HG02884 (cell line): ENCODE measurements at regions not wholly inside any gene's neighbourhood (a gene's known extent, or its start where the extent isn't known, plus 50 kb on each side); places are given as distances from the start of the nearest gene placed in this dataset.

Source experiments
- ATAC-seq: cut with Tn5 transposase; IDR thresholded peaks from one replicate; pipeline ENCODE4 v1.9.1; 2021; ENCODE audit warnings: mild to moderate bottlenecking, moderate library complexity; ENCODE audit not compliant: unreplicated experiment

DNA sequence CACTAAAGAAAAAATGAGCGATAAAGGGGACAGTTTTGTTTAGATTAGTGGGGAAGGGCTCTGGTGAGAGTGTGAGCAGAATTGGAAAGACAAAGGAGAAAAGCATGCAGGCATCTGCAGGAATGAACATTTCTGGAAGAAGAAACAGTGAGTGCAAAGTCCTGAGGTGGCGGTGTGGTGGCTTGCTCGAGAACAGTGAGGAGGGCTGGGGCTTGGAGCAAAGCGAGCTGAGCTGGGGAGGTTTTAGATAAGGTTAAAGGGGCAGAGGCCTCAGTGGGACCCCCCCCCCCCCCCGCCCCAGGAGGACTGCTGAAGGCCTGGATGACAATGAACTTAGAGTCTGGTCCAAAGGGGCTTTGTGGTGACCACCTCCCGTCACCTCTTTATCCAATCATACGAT, 202.7 kb upstream of the MVB12B start:
- ATAC-seq, result no peak

DNA sequence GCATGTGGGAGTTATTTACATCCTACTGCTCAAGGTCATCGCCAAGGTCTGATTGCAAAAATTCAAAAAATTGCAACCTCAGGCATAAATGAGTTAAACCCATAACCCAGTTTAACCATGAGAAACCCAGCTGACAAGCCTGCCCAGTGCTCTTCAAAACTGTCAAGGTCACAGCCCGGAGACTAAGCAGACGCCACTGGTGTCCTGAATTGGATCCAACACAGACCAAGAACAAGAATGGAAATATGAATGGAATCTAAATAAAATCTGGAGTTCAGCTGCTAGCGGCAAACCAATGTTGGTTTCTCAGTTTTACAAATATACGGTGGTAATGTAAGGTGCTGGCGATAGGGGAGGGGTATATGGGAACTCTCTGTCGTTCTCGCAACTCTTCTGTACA, 201.5 kb upstream of the MVB12B start:
- no peak for ATAC-seq

DNA sequence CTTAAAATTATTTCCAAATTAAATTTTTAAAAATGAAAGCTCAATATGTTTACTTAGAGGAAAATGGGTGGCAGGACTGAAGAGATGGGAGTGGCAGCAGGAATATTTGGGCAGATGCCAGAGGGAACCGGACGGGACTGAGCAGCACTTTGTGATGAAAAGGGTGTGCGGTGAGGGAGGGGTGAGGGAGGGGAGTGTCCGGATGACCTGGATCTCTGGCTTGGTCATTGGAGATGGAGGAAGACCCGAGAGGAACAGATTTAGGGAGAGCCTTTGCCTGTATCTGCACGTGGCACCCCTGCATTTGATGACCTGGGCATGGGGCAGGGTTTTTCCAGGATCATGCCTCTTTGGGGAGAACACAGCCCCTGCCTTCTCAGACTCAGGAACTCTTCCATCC, 201.1 kb upstream of the MVB12B start:
- ATAC-seq, result no peak

DNA sequence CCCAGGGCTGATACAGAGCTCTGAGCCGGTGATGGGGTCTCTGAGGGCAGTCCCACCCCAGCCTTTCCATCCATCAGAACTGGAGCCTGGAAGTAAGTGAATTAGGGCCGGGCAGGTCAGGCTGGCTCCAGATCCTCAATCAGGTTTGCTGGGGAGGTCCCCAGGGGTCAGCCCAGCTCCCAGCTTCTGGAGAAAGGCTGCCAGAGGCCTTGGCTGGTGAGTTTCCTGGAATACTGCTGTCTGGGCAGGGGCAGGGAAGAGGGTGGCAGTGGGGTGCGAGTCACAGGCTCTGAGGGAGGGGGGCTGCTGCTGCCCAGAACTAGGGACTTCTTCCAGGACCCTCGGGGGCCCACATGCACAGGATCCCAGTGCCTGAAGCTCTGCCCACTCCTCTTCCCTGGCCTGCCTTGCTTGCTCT, 200.6 kb upstream of the MVB12B start:
- ATAC-seq, result no peak

DNA sequence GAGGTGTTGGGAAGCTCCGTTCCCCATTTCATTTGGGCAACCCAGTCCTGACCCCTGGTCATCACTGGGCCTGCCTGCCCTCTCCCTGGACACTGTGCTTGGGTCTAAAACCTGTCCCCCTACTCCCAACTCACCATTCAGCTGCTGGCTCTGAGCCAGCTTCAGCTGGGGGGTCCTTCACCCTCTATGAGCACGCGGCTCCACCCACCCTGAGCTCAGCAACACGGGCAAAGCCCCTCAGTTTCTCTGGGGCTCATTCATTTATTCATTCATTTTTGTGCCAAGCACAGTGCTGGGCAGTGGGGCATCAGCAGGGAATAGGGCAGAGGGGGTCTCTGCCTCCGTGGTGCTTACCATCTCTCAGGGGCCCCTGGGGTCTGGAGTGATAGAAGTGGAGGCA, 199.8 kb upstream of the MVB12B start:
- ATAC-seq, result no peak

DNA sequence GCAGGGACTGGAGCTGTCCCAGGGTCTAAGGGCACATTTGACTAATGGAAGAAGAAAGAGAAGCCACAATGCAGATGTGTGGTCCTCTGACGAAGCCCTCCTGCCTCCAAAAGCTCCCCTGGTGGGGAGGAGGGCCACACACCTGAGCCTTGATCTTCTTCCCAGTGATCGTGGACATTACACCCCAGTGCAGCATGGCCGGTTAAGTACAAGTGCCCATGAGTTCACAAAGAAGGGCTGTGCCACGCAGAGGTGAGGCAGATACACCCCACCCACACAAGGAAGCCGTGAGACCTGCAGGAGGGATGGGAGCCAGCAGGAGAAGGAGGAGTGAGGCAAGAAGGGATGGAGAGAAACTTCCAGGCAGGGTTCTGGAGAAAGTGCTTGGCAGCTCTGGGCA, 199.0 kb upstream of the MVB12B start:
- ATAC-seq, result no peak

DNA sequence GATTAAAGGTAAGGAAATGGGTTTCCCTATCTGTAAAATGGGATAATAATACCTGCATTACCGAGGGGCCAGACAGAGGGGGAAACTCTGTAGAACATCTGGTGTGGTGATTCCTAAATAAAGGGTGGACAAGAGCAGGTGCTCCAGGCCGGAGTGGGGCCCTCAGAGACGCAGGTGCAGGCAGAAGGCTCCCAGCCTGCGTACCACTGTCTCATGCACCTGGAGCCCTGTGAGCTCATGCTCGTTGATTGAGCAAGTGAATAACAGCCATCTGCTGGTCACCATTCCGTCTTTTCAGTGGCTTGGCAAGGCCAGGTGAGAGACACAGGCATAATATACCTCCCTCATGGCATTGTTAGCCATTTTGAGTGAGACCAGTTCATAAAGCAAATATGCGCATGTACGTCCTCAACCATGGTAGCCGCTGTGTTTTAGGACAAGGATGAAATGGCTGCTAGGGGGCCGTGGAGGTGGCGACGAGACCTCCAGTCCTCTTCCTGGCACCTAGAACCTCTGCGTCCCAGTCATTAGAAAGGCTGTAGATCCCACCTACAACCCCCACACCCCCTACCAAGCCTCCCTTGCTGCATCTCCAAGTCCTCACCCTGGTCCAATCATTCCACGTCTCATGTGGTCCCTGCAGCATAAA, 198.0 kb upstream of the MVB12B start:
- ATAC-seq, result no peak

DNA sequence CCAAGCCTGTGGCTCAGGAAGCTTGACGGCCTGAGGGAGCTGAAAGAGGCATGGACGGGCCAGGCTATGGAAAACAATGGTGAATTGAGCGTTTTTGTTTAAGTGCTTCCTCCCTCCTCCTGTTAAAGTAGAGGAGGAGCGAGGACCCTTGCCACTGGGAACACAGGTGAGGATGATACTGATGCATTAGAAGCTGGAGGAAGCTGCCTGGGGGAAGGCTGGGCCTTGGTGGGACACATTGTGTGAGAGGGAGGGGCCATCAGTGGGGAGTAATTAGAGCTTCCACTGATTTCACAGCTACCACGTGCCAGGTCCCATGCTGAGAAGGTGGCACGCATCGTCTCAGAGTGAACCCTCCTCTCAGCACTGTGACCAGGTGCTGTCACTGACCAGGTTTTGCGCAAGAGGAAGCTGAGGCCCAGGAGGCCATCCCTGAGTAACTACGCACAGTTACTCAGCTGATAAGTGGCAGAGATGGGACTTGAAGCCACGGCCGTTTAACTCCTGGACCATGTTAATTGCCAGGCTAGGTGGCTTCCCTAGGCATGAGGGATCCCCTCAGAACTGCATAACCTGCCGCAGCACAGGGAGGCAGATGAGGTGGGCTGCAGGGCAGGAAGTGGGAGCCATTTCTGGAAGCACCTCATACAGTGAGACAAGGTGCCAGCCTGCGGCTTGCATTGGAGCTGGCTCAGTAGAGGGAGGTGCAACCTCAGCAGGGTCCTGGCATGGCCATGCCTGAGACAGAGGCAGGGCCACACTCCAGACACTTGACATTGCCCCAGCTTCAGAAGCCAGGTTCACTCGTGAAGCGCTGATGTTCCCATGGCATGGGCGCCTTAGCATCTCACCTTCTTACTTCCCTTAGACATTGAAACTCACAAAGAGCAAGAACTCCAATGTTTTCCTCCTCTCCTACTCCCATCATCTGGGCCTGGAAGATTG, 195.3 kb upstream of the MVB12B start:
- no peak for ATAC-seq

DNA sequence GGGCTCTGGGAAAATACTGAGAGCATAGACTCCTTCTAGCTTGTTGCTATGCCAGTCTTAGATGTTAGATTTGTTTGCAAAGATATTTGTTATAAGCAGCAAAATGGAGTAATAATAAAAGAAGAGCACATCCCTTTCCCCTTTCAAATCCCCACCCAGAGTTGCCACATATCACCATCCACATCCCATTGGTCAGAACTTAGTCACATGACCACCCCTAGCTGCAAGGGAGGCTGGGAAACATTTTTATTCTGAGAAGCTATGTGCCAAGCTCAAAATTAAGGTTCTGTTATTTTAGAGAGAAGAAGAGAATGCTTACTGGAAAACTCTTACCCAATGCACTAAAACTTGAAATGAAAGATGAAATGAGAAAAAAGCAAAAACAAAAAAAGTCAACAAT, 193.9 kb upstream of the MVB12B start:
- no peak for ATAC-seq

DNA sequence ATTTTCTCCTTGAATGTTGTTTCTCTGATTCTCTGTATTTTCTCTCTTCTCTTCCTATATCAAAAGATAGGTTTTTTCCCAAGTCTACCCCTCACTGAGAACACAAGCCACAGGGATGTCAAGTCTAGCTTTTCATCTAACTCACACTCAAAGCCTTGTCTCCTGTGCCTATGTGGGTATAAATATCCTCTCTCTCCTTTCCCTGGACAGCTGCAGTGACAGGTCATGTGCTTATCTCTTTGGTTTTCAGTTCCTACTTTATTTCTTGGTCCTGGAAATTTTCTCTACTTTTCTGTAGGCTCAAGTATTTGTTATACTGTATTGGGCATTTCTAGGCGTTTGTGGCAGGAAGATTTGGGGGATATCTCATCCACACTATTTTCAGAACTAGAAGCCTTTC, 182.4 kb upstream of the MVB12B start:
- ATAC-seq, result no peak

DNA sequence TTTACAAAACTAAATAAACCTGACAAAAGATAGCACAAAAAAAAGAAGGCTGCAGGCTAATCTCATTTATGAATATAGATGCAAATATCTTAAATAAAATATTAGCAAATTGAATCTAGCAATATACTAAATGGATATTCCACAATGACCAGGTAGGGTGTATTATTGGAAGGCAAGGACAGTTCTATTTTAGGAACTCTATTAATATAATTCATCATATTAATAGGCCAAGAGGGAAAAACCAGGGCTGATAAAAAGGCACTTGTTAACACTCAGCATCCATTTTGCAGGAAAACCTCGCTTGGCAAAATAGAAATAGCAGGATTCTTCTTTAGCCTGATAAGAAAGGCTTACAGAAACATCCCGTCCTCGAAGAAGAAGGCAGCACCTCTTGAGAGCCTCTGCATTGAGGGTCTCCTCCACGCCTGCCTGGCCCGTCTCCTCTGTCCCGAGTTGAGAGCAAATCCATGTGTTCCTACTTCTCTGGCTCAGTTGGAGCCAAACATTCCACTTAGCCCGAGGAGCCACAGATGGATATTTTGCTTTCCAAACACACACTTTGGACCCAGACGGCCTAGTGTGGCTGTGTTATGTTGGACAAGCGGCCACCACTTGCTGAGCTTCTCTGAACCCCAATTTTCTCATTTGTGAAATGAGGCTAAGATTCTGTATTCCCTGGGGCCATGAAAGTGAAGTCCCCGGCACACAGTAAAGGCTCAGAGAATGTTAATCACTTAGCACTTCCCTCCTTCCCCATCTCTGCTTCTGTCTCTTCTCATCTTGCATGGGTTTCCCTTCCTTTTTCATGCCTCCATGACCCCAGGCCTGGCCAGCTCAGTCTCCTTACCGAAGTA, 181.8 kb upstream of the MVB12B start:
- no peak for ATAC-seq

DNA sequence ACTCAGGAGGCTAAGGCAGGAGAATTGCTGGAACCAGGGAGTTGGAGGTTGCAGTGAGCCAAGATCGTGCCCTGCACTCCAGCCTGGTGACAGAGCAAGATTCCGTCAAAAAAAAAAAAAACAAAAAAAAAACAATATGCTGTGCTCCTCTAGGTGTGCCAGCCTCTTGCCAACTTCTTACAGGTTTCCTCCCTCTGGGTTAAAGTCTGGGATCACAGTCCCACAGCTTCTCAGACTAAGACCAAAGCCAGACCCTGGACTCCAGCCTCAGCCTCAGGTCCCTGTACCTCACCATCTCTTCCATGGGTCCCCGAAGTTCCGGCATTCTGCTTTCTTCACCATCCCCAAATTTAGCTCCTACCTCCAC, 180.8 kb upstream of the MVB12B start:
- ATAC-seq, result no peak

DNA sequence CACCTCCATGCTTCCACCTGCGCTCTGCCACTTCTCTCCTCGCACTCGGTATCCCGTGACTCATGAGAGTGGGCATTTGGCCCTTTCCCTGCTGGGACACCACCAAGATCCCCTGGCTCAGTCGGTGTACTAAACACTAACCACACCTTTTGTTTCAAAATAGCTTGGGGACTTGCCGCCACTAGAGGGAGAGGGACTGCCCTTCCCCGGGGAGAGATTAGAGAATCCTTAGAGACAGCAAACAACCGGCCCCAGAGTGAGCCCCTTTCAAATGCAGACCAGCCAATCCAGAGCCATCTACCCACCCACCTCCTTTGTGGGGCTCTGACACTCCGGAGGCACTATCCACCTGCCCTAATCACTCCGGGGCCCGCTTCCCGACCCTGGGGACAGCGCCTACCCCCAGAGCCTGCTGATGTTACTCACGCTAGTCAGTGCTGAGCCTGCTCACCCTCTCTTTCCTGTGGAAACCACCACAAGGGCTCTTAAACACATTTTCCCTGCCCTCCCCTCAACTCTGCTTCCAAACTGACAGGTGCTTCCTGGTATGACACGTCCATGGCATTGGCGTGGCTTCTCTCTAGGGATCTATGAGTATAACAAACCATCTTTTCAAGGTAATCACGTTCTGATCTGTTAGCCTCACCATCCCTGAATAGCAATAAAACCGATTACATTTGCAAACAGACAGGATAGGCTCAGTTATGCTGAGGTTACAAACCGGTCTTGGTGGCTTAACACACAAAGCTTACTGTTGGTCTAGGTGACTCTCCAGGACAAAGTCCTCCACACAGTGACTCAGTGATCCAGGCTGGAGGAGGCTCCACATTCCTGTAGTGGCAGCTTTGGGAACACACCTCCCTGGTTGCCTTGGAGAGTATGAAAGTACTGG, 180.1 kb upstream of the MVB12B start:
- no peak for ATAC-seq

DNA sequence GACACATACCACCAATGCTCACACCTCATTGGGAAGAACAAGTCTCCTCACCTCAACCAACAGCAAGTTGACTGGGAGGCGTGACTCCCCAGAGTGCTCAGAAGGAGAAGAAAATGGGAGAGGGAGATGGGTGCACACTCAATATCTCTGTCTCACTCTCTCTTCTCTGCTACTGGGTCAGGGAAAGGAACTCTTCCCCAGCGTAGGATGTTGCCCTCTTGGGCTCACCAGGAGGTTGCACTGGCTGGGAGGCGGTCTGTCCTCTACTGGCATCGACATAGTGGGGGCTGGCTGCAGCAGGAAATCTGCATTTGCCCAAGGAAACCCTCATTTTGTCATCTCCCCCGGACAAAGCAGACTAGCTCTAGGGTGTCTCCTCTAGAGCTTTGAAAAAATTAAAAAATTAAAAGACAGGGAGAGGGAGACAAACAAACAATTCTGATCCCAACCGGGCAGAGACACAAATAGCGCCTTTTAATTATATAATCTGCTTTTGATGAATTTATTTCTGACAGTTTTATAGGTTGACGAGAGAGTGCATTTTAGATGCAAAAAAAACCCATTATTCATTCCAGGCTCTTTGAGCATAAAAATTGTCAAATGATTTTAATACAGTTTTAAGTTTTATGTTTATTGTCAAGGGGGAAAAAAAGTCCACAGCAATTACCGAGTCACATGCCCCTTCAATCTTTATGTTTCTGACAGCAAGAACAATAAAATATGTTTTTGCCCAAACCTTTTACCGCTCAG, 179.3 kb upstream of the MVB12B start:
- no peak for ATAC-seq

DNA sequence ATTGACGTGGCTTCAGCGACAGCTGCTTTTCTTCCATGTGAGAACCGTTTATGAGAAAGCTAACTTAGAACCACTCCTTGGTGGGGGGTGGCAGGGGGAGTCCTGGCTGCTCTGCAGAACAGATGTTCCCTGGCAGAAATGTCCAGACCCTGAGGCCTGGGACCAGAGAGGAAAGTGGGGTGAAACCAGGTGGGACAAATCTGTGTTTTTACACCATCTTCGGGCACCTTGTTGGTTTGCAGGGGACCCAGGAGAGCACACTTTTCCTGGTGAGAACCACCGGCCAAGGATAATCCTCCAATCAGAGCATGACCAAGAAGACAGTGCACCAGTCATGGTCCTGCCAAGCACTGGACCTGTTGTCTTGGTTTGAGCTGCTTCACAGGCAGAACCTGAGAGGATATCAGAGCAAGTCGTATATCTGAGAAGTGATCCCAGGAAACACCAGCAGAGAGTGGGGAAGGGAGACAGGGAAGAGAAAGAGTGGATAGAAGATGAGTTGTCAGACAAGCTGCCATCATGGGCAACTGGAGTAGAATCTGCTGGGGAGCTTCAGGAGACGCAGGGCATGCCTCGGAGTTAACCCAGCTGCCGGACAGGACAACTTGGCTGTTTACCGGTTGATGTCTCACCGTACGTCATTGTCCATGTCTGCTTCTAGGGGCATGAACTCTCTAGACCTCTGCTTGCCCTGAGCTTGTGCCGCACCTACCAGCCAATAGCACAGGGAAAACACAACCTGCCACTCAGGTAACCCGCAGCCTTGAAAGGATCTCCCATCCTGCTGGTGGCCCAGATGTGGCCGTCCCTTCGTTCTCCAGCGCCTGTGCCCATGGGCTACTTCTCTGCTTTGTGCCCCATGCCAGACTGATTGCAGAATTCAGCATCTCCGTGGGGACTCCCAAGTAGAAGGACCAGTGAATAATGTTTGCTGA, 178.4 kb upstream of the MVB12B start:
- no peak for ATAC-seq

DNA sequence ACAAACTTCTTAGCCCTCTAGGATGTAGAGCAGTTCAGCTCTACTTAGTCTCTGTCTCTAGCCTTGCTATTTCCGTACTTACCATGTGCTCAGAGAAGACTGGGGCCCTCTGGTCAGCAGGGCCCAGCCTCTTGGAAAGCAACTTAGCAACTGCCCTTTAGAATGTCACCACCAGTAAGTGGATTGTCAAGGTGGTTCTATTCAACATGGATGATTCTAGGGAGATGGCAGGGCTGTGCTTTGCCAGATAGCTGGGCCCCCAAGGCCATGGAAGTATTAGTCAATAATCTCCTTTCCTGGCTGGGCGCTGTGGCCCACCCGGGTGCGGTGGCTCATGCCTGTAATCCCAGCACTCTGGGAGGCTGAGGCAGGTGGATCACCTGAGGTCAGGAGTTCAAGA, 177.6 kb upstream of the MVB12B start:
- ATAC-seq, result no peak

DNA sequence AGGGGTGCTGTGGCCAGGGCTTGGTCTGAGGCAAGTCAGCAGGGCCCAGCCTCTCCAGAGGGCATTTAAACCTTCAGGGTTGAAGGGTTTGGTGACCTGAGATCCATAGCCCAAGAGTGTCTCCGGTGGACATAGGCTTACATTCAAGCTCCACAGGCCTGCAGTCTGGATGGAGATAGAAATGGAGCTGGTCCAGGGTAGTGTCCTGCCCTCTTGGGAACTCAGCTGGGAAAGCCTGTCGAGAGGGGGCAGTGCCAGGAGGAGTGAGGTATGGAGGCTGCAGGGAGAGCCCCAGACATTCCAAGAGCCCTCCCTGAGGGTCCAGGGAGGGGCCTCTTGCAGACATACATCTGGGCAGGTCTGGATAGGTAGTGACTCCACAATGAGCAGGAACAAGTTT, 177.0 kb upstream of the MVB12B start:
- no peak for ATAC-seq

DNA sequence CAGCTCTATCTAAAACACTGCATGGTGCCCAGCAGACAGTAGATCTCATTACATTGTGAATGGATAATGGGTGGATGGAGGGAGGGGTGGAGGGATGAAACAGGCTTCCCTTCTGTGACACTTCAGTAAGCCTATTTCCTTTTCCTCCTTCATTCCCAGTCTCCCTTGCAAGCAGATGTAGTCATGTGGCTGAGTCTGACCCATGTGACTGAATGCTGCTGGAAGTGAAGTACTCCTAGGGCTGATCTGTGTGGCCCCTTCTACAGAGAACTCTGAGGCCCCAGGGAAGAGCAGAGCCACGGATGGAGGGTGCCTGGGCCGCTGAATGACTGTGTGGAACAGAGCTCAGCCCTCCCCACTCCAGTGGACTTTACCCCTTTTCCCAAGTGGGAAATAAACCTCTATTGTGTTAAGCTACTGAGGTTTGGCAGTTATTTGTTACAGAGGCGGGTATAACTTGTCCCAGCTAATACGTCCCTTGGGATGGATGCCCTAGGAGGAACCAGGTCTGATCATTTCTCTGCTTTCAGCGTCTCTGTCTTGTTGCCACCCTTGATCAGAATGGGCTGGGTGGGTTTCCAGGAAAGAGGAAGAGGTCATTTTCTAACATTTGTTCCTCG, 176.1 kb upstream of the MVB12B start:
- no peak for ATAC-seq
